AG08395 (cell line): ENCODE measurements at regions not wholly inside any gene's neighbourhood (a gene's known extent, or its start where the extent isn't known, plus 50 kb on each side); places are given as distances from the start of the nearest gene placed in this dataset.

ENCODE experiments used
- DNase-seq: peaks from one replicate; pipeline ENCODE4 v3.0.0; 2012; ENCODE audit warnings: mixed read lengths, low spot score

DNA sequence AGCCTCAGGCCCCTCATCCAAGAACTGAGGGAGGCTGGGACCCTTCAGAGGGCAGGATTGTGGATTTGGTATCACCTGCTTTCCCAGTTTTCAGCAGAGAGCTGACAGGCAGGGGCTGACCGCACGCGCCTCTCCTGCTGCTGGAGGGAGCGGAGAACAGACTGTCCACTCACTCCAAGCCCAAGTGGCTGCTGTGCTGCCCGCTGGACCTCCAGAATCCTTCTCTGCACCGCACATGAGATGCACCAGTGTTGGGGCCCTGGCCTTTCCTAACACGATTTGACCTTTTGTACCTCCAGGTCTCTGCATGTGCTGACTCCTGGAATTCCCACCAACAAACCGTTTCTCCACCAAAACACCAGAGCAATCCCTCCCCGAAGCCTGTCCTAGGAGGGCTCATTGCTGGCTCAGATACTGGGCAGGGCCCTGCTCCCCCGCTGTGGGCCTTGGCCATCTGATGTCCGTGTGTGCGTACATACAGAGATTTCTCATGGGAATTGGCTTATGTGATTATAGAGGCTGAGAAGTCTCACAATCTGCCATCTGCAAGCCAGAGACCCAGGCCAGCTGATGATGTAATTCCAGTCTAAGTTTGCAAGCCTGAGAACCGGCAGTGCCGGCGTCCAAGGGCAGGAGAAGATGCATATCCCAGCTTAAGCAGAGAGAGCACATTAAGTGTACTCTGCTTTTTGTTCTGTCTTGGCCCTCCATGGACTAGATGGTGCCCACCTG lies 141.7 kb downstream of the GADD45G start:
- DNase-seq, result no peak

DNA sequence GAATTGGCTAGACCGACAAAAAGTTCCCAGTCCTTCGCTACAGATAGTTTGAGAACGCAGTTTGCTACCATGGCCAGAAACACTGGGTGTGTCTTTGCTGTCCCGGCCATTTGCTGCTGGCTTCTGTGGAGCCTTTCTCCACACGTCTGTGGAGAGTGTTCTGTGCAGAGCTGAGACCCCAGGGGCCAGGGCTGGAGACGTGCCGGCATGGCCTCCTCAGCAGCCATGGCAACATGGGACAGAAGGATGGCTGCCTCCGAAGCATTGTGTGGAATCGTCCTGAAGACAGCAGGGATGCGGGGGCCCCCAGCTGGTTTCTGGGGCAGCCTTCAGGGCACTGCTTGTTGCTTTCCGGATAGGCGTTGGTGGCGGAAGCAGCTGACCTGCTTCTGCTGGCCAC lies 142.8 kb downstream of the GADD45G start:
- no peak for DNase-seq

- no peak for DNase-seq
These were observed 143.3 kb downstream of the GADD45G start for GRCh38 chr9:89748021-89748670.

- DNase-seq, result no peak
These were observed 144.2 kb downstream of the GADD45G start for GRCh38 chr9:89748831-89749499.

DNA sequence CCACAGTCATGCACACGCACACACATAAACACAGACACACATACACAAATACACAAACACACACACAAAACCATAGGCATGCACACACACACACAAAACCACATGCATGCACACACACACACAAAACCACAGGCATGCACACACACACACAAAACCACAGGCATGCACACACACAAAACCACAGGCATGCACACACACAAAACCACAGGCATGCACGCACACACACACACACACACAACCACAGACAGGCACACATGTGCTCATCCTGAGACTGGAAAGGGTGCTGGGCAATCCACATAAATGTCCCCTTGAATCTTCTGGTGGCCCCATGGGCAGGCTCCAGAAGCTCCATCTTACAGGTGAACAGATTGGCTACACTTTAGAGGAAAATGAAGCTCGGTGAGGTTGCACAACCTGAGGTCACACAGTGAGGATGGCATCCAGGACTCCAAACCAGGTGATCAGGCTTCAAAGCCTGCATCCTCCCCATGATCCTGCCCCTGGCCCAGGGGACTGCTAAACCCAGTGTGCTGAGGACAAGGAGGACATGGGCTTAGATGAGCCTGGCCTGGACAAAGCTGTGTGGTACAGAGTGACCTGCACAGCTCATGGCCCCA lies 144.8 kb downstream of the GADD45G start:
- DNase-seq, result no peak

- no peak for DNase-seq
These were observed 145.4 kb downstream of the GADD45G start for GRCh38 chr9:89750117-89750791.

DNA sequence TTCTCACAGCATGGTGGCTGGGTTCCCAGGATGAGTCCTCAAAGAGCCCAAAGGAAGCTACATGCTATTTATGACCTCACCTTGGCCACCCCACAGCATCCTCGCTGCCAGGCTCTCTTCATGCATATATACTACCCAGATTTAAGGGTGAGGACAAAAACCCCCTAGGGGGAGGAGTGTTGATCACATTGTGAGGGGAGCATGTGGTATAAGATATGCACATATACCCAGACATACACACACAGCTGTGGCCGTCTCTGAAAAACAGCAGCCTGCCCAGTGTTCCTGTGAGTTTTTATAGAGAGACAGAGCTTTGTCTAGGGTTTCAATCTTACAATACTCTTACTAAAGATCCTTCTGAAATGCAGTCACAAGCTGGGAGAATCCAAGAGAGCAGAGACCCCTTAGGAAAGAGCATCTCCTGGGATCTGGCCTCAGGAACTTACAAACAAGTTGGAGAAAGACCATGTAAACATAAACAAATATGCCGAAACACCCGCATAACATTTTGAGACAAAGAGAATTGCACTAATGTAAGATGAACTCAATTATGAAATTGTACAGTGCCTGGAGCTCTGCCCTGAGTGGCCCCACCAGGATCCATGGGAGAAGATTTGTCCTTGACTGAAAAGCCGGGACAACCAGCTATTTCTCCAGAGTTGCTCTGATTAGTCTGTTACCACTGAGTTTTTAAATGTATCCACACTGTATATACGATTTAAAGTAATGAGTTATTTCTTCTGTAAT lies 146.4 kb downstream of the GADD45G start:
- DNase-seq, result no peak

DNA sequence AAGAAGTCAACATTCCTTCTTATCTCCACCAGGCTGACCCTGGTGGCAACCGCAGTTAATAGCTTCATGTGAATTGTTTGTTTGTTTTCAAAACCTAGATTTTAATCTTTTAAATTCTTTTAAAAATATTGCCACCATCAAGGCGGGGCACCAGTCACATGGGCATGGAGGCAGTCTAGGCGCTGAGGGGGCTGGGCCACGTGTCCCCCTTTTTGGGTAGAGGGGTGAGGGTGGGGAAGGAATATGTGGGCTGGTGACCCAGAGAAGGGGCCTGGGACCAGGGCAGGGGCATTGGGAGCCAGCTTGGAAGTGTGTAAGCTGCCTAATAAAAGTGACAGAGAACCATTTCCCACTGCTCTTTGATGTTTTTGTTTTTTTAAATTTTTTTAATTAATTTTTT lies 147.3 kb downstream of the GADD45G start:
- no peak for DNase-seq

GRCh38 chr9:89753472-89754055 lies 148.8 kb downstream of the GADD45G start:
- no peak for DNase-seq

DNA sequence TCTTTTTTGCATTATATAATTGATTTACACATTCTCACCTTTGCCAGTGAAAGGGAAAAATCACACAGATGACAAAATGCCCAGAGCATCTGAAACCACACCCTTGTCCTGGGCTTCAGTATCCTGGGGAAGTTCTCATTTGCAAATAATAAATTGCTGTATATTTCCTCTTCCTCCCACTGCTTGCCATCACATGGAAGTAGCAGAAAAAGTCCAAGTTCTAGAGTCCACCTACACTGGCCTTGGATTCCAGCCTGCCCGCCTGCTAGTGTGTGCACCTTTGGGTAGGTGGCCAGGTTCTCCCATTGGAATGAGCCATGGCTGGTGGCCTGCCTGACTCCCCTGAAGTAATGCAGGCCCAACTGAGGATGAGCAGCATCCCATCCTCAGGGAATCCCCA lies 149.4 kb downstream of the GADD45G start:
- DNase-seq, result no peak

DNA sequence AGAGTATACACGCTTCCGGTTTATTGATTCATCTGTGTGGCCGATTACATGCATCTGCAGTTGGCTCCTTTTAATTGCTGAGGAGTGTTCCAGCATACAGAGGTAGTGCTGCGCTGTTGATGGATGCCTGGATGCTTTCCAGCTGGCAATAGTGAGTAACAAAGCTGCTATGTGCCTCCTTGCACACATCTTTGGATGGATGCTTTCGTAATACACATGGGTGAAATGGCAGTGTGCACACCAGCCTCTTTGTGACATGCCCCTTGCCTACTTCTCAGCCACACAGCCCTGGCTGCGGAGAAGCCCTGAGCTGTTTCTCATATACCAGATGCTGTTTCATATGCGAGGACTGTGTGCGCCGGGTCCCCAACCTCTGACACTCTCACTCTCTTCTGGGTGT lies 151.0 kb downstream of the GADD45G start:
- no peak for DNase-seq

DNA sequence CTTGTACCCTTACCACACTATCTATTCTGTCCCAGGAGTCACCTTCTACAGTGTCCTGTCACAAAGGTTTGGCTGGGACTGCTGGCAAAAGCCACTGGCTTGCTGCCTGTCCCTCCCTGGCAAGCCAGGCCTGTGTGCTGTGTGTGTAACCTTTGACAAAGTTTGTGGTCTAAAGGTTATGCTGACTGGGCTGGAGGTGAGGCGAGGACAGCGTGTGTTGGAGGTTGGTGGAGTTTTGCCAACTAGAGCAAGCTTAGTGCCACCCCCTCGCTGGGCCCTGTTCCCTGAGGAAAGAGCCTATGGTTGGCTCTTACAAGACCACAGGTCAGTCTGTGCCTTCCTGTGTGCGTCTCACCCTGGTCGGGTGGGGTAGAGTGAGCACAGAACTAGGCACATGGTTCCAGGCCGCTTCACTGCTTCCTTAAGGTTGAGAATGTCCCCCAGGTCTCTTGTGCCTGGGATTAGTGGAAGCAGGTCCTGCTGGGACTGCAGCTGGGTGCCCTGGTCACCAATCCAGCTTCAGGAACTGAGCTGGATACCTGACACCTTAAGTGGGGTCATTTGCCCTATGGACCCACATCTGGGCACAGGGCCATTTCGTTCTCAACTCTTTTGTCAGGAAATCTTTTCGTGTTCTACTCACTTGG lies 152.2 kb downstream of the GADD45G start:
- DNase-seq, result no peak

DNA sequence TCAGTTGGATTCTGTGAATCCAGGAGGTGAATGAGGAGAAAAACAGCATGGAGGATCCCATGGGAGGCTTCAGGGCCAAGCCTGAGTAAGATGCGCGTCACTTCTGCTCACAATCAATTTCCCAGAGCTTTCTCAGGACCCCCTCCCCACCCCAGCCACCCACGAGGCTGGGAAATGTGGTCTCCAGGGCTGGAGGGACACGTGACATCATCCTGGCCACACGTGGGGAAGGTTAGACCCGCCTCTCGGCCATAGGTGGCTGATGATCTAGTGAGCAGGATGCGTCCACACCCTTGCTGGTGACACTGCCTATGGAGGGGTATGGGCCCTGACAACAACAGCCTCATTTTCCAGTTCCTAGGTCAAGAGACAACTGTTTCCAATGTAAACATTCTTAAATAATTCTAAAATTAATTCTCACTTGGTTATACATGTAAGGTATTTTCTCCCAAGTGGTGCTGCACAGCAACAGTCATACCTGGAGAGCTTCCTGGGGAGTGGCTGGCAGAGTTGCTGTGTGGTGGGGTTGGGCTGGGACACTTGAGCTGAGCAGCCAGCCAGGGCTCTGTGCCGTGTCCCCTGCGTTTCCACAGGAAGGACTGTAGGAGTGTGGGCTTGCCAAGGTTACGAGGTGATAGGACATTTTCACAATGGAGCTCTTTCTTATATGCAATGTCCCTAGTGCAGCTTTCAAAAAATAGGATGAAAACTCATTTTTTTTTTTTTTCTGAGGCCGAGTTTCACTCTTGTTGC lies 153.1 kb downstream of the GADD45G start:
- DNase-seq, result no peak

DNA sequence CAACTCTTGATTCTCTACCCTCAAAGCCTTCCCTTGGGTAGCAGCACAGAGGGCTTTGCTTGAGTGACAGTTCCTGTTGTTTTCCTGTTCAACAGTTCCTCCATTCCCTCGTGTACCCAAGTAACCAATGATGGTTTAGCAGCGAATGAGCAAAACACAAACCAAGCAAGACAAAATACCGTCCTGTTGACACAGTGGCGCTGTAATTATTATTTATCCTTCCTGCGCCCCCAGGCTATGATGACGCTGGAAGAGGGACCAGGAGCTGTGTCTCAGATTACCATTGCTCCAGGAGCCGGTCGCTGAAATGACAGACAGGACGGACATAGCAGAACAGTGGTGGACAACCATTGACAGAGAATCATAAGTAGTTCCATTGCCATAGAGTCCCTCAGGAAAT lies 154.8 kb downstream of the GADD45G start:
- no peak for DNase-seq

GRCh38 chr9:89760123-89760522 lies 155.3 kb downstream of the GADD45G start:
- no peak for DNase-seq

- no peak for DNase-seq
These were observed 159.4 kb downstream of the GADD45G start for GRCh38 chr9:89764217-89764616.

GRCh38 chr9:89765211-89765946 lies 160.6 kb downstream of the GADD45G start:
- DNase-seq, result no peak

GRCh38 chr9:89766991-89767390 lies 162.2 kb downstream of the GADD45G start:
- DNase-seq, result no peak

- no peak for DNase-seq
These were observed 163.2 kb downstream of the GADD45G start for GRCh38 chr9:89768051-89768450.
